Activated T-cell treated with anti-CD3 and anti-CD28 coated beads for 24 hours (primary cell): ENCODE measurements at regions not wholly inside any gene's neighbourhood (a gene's known extent, or its start where the extent isn't known, plus 50 kb on each side); places are given as distances from the start of the nearest gene placed in this dataset.
"Not testable (repeated sequence)": the region's sequence is repeated elsewhere in the genome, so short reads cannot be mapped to it uniquely, and the experiment has no call there.

ENCODE experiments used
- DNase-seq: peaks from one replicate; pipeline ENCODE4 v3.0.0-alpha.2; 2020; ENCODE audit warnings: low read depth

DNA sequence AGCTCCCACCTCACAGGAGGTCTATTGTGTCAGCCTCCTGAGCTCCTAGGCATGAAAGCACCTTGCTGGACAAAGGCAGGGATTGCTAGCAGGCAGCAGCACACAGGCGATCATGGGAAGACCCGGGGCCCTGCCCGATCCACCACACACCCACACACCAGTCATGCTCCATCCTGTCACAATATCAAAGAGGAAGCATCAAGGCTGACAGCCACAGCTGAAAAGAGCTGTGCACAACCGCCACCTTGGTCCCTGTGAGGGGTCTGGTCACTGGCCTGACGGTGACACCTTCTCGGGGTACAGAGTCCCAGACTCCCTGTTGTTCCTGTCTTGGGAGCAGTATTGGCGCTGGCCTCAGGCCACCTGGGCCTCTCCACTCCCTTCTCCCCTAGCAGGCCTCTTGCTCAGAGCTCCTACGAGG, 89.7 kb upstream of the RET start:
- no peak for DNase-seq

- DNase-seq = no peak
Measured at GRCh38 chr10:42987575-42987974, 89.3 kb upstream of the RET start.

DNA sequence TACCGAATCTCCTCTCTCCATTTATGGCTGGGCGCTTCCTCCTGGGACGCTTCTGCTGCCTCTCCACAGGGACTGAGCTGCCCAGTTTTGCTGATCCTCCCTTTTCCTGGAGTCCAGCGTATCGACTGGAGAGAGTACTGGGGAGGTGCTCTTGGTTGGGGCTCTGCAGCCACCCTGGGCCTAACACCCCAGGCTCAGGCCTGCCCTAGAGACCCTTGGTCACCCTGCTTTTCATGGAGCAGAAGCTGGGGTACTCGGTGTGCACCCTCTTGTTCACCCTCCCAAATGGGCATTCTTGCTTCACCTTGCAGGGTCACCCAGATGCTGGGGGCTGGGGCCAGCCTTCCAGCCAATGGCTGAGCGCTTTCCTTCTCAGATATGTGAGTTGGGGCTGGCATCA, 88.8 kb upstream of the RET start:
- DNase-seq = no peak

GRCh38 chr10:42988517-42989395, 88.1 kb upstream of the RET start:
- no peak for DNase-seq

DNA sequence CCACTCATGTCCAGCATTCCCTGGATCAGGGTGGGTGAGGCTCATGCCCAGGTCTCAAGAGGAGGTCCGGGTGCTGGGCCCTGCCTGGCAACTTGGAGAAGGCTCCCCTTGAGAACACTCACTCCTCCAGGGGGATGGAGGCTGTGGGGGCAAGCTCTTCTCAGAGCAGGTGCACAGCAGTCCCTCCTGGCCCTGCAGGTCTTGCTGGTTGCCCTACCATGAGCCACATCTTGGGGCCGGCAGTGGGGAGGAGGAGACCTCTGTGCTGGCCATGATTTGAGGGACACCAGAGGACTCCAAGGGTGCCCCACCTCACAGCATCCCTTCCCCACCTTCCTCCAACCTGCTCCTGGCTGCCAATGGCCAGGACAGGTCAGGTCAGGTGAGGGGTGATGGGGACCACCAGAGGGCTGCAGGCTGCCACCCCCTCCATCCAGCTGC, 87.4 kb upstream of the RET start:
- no peak for DNase-seq

GRCh38 chr10:42990016-42990720, 86.7 kb upstream of the RET start:
- no peak for DNase-seq

DNA sequence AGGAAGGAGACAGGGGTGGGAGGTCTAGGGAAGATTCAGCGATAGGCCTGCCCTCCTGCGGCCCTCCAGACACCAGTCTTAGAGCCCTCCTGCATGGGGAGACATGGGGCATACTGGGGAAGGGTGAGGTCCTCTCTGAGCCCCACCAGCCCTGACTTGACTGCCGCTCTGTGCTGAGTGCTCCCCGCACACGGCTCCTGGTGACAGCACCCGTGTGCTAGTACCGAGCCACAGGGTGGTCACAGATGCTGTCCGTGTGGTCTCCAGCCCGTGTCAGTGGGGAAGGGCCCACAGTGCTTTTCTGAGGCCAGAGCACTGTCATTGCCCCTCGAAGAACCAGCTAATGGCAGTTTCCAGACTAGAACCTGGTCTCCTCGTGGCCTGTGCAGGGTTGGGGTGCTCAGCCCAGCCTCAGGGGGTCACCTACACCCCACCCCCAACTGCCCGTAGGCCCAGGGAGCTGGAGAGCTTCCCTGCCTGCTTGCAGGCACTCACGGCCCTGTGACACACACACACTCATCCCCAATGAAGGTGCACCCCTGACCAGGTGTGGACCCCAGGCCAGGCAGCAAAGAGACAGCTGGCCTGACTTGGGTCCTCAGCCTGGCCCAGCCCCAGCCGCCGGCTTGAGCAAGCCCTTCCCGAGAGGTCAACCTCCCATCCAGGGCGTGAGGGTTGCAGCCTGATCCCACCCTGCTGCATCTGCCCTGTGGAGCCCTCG, 86.0 kb upstream of the RET start:
- DNase-seq = no peak

- no peak for DNase-seq
Measured at GRCh38 chr10:42991442-42992098, 85.3 kb upstream of the RET start.

DNA sequence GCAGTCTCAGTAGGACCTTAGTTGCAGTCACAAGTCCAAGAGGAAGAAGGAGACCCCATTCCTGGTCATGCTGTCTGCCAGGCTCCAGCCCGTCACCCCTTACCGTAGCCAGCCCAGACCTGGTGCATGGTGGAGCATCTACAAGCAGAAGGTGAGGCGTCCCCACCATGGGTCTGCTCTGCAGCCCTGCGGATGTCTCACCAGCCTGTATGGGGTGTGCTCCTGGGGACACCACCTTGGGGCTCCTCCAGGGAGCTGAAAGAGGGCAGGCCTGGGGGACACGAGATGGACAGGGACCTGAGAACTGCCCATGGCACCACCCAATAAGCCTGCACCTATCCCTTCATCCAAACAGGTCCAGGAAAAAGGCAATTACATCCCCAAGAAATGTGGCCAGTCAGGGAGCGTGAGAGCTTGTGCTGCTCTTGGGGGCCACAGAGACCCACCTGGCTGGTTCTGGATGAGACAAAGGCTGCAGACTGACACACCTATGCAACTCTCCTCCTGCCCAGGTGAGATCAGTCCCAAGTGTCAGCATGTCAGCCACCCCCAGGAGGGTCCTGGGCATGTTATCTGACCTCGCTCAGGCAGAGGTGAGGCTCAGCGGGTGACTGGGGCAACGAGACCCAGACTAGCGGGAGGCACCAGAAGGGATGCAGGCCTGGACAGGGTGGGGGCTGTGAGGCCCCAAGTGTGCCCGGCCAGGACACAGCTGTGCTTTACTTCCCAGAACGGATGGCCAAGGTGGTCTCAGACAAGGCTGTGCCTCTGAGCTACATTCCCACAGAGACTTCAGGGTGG, 84.5 kb upstream of the RET start:
- DNase-seq = no peak

DNA sequence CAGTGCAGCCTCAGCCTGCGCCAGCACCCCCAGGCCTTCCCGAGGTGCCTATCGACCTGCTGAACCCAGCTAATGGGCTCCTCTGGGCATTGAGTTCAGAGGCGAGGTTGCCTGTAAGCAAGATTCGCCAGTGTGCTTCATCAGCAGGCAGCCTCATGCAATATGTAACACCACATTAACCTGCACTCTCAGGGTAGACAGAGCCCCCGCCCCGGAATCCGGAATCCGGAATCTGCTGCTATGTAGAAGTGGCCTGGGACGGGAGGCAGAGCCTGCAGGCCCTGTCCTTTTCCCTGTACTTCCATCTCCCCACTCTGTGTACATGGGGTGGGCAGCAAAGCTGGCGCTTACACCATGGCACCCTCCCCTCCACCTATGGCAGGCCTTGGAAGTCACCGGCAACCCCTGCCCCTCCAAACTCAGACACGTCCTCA, 83.9 kb upstream of the RET start:
- DNase-seq = no peak

GRCh38 chr10:42994909-42995308, 82.0 kb upstream of the RET start:
- DNase-seq = not testable (repeated sequence)

- DNase-seq = no peak
Measured at GRCh38 chr10:42995537-42995936, 81.3 kb upstream of the RET start.

- DNase-seq = no peak
Measured at GRCh38 chr10:42996588-42996987, 80.3 kb upstream of the RET start.

- no peak for DNase-seq
Measured at GRCh38 chr10:42997151-42997848, 79.6 kb upstream of the RET start.

DNA sequence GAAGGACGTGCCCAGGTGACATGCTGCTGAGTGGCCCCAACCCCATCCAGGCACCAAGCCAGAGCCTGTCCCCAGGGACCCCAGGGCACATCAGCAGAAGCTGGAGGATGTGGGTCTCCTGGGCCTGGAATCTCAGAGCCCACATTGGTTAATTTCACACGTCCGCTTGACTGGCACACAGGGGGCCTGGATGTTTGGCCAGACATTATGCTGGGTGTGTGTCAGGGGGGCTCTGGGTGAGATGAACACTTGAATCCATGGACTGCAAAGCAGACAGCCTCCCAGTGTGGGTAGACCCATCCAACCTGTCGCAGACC, 79.1 kb upstream of the RET start:
- no peak for DNase-seq

- no peak for DNase-seq
Measured at GRCh38 chr10:42998481-42999384, 78.1 kb upstream of the RET start.

DNA sequence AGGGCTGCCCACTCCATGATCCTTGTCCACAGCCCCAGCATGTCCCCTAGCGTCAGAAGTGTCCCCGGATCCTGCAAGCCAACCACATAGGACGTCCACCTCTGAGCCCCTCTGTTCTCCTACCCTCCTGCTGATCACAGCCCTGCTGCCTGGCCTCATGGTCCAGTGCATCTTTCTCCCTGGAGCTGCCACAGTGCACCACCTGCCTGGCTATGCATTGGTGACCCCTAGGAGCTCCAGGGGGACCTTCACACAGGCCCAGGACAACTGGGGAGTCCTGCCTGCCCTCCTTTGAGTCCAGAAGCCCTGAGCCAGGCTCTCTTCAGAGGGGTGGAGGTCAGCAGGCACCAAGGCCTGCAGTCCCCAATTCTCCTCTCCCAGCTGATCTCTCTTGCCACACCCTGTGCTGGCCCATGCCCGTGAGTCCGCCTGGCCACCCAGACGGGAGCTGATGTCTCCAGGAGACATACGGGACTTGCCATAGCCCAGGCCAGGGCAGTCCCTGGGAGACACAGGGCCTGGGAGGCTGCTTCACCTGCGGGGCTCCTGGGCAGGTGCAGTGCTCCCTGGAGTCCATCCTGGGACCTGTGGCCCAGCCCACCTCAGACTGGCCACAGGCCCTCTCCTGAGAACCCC, 77.4 kb upstream of the RET start:
- no peak for DNase-seq

DNA sequence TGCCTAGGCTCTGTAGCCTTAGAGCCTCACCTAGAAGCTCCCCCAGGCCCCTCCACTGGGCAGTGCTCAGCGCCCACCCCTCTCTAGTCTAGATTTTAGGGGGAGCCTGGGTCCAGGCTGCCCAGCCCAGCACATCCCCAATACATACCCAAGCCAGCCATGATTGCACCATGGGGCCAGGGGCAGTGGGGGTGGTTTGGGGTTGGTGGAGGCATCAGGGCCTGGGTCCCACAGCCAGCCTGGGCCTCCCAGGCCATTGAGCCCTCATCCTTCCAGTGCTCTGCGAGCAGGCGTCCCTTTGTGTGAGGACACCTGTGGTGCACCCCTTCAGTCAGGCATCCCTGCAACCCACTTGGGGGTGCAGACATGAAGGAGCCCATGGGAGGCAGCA, 76.9 kb upstream of the RET start:
- DNase-seq = no peak
